VCaP (cell line): ENCODE measurements at regions not wholly inside any gene's neighbourhood (a gene's known extent, or its start where the extent isn't known, plus 50 kb on each side); places are given as distances from the start of the nearest gene placed in this dataset.

ENCODE experiments used
- H3K27ac ChIP-seq: fragments of 450-650 bp; 2 replicates; pipeline ENCODE4 v1.5.1; 2017
- TF ChIP-seq, protein P1 (sequence below): fragments of 450-650 bp; conservative IDR thresholded peaks from 2 replicates; pipeline ENCODE4 v1.5.1; 2017; ENCODE audit warnings: mild to moderate bottlenecking, moderate library complexity

DNA sequence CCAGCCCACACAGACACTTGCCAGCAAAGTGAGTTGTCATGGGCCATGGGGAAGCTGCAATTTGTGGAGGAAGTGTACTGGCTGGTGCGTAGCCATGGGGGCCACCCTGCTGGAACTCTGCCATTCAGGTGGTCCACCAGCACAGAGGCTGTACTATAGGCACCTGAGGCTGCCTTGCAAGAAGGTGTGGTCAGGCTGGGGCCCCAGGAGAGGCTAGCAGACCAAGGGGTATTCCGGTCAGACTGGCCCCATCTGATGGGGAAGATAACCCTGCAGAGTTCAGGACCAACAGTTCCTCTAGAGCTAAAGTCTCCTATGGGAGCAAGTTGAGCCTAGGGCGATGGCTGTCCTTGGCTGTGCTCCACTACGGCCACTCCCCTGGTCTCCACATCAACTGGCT, 136.1 kb downstream of the DCAF12L2 start:
- TF ChIP-seq, protein P1, sequence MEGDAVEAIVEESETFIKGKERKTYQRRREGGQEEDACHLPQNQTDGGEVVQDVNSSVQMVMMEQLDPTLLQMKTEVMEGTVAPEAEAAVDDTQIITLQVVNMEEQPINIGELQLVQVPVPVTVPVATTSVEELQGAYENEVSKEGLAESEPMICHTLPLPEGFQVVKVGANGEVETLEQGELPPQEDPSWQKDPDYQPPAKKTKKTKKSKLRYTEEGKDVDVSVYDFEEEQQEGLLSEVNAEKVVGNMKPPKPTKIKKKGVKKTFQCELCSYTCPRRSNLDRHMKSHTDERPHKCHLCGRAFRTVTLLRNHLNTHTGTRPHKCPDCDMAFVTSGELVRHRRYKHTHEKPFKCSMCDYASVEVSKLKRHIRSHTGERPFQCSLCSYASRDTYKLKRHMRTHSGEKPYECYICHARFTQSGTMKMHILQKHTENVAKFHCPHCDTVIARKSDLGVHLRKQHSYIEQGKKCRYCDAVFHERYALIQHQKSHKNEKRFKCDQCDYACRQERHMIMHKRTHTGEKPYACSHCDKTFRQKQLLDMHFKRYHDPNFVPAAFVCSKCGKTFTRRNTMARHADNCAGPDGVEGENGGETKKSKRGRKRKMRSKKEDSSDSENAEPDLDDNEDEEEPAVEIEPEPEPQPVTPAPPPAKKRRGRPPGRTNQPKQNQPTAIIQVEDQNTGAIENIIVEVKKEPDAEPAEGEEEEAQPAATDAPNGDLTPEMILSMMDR = no peak
- no peak overlapping the region for H3K27ac ChIP-seq

DNA sequence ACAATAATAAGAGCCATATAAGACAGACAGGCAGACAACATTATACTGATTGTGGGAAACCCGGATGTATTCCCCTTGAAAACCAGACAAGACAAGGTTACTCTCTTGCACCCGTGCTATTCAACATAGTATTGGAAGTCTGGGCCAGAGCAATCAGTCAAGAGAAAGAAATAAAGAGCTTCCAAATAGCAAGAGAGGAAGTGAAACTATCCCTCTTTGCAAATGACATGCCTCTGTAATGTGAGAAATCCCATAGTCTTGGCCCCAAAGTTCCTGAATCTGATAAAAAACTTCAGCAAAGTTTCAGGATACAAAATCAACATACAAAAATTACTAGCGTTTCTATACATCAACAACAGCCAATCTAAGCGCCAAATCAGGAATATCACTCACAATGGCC, 102.1 kb downstream of the DCAF12L2 start:
- TF ChIP-seq, protein P1 = no peak
- H3K27ac ChIP-seq = no peak overlapping the region

DNA sequence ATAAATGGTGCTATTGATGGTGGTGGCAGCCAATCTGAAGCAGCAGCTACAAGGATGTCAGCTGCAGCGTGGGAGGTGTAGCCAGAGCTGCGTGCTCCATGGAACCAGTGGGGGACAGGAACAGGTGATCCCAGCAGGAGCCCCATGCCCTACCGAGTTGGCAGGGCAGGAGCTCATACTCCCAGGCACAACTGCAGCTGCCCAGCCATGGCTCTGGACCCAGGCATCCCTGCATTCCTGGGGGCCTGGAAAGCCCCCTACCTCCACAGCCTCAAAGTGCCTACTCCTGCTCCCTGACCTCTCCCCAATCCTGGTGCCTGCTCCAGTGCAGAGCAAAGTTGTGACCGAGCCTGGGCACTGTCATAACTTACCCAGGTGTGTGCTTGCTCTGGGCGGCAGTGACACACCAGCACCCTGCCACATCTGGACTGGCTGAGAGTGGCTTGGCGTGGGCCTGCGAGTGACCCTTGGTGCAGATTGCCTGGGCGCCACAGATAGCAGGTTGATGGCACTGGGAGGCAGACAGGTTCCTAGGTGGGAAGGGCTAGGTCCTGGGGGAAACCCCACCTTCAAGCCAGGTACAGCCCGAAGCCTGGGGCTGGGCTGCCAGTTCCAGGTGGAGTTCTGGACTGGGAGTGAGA, 101.1 kb downstream of the DCAF12L2 start:
- TF ChIP-seq, protein P1 = no peak
- no peak overlapping the region for H3K27ac ChIP-seq

DNA sequence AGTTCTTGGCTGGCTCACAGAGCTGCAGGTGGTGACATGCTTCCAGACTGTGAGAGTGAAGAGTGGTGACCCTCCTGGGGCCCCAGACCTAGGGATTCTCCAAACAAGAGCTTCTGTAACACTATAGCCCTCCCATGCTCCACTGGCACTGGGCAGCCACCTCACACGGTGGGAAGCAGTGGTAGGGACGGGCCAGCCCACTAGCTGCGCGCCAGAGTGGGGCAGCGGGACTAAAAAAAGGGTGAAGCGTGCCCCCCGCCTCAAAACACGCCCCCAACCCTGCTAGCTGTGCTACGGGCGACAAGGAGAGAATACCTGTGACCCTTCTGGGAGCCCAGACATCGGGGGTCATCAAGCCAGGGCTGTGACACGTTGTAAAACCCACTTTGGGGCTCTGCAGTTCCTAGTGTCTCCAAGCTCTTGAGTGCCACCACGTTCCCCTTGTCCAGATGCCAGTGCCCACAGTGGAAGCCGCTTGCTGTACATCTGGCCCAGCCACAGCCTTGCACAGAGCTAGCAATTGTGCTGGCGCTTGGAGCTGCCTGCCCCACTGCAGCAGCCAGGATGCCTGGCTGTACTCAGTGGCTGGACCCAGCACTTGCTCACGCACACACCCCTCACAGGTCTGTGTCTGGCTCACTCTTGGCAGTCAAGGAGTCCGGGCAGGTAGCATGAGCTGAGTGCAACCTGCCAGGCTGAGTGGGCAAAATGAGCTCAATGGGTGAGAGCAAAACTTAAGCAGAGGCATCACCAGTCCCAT, 100.0 kb downstream of the DCAF12L2 start:
- H3K27ac ChIP-seq = no peak overlapping the region
- TF ChIP-seq, protein P1 = no peak
